NCI-H526 treated with DMSO at 0.1 percent for 48 hours (cell line): ENCODE measurements at regions not wholly inside any gene's neighbourhood (a gene's known extent, or its start where the extent isn't known, plus 50 kb on each side); places are given as distances from the start of the nearest gene placed in this dataset.
"Not testable (repeated sequence)": the region's sequence is repeated elsewhere in the genome, so short reads cannot be mapped to it uniquely, and the experiment has no call there.

Experiments
- DNase-seq: peaks from one replicate; lab custom pipeline; 2025; lab: John Stamatoyannopoulos, UW

- no peak for DNase-seq
Observed at GRCh38 chr10:2340831-2341647, 603.7 kb upstream of the ADARB2 start.

- DNase-seq = no peak
Observed at GRCh38 chr10:2335626-2336025, 598.3 kb upstream of the ADARB2 start.

- no peak for DNase-seq
Observed at GRCh38 chr10:2334575-2334974, 597.2 kb upstream of the ADARB2 start.

DNA sequence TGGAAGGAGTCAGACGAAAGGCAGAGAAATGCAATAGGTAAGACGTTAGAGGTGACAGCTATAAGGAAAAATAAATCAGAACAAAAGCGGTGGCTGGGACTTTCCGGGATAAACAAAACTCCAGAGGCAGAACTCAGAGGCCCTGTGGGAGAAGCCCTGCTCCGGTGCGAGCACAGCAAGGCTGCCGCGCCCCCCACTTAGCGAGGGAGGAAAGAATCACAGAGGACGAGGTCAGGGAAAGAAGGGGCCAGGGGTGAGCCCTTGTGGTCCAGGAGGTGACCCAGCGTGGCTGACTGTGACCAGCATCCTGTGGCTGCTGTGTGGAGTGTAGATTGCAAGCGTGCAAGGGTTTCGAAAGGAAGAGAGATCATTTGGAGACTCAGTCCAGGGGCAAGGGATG is 591.8 kb upstream of the ADARB2 start:
- no peak for DNase-seq

- no peak for DNase-seq
Observed at GRCh38 chr10:2326411-2326810, 589.1 kb upstream of the ADARB2 start.

GRCh38 chr10:2315045-2315485 is 577.7 kb upstream of the ADARB2 start:
- not testable (repeated sequence) for DNase-seq

- DNase-seq = no peak
Observed at GRCh38 chr10:2306081-2306480, 568.8 kb upstream of the ADARB2 start.

GRCh38 chr10:2303169-2303568 is 565.8 kb upstream of the ADARB2 start:
- DNase-seq = no peak

DNA sequence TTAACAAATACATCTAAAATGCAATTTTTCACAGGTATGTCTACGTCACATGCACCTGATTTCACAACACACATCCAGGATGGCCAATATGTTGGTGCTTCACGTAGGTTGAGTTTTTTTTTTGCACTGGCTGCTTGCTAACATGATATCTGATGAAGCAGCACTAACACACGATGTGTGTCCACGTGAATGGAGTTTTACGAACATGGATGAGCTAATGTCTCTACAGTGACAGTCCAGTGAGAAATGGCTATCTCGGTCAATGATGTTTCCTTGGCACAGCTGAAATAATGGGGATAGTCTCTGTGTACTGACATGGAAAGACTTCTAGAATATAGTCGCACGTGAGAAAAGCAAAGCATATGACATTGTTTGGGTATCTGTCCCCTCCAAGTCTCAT is 563.9 kb upstream of the ADARB2 start:
- no peak for DNase-seq

DNA sequence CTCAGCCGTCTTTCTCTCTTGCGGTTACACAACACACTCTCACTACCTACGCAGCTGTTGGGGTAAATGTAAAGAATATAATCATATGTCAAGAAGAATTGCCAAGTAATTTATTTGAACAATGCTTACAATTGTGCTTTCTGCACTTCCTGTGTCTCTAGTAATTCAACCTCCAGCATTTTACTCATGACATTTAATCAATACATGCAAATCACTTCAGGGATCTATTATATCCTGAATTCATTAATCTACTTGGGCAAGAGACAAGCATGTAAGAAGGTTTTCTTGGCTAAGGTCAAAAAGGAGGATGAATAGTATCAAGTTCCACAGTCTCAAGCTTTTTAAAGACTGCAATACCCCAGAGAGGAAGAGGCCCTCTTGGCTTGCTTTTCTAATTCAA is 562.9 kb upstream of the ADARB2 start:
- no peak for DNase-seq

GRCh38 chr10:2296179-2296891 is 559.0 kb upstream of the ADARB2 start:
- no peak for DNase-seq

DNA sequence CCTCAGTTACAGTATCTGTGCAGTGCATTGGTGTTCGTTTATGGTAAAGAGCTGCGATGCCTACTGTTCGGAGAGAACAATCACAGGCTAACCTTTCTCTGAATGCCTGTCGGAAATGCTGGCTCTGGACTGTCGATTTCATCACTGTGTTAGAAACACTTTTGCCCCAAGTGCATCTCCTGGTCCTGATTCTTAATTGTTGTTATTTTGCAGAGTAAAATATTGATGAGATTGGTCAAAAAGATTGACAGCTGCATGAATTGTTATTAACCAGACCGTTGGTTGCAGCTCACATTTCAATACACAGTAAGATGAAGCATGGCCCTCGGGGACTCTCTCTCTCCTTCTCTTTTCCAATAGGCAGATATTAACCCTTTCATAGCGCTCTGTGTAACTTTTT is 557.4 kb upstream of the ADARB2 start:
- DNase-seq = no peak

DNA sequence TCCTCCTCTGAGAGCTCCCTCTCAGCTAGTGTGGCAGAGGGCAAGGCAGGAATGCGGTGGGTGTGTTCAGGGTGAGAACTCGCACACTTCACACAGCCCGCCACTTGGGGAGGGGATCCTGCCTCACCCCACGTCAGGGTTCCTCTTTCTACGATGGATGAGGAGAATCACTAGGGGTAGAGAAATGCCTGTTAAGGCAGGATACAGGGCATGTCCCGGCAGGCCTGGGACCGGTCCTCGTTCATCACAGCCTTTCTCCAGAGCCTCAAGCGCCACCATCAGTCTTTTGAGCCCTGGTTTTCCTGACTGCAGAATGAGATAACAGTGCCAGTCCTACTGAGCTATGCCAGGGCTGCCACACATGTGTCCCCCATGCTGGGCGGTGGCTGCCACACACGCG is 546.7 kb upstream of the ADARB2 start:
- no peak for DNase-seq

DNA sequence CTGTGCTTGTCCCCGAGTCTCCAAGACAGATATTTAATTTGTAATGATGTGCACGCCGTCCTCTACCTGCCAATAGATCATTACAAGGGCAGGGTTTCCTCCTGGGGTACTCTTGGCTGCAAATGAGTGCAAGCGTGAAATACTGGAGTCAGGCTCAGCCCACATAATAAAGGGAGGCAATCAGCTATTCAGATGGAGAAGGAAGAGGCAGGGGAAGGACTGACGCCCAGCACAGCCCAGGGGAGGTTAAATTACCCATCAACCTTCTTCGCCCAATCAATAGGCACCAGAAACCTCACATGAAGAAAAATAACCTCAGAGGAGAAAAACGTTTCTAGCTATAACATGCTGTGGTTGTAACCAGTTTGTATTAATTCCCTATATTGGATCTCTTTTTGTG is 544.9 kb upstream of the ADARB2 start:
- DNase-seq = no peak

GRCh38 chr10:2280713-2281300 is 543.5 kb upstream of the ADARB2 start:
- DNase-seq = no peak

DNA sequence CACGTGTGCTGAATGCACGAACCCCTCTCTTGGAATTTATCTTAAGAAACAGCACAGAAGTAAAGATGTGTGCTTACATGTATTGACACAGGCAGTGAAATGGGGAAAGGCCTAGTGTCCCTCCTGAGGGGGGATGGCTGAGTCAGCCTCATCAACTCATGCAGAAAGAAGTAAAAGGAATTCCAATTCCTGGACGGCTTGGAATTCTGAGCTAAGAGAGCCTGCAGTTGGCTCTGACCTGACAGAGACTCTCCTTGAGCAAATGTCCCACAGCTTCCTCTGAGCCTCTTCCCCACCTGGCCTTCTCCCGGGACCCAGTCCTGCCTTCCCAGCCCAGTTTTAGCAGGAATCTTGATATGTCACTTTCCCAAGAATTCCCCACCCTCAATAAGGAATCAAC is 542.4 kb upstream of the ADARB2 start:
- no peak for DNase-seq

DNA sequence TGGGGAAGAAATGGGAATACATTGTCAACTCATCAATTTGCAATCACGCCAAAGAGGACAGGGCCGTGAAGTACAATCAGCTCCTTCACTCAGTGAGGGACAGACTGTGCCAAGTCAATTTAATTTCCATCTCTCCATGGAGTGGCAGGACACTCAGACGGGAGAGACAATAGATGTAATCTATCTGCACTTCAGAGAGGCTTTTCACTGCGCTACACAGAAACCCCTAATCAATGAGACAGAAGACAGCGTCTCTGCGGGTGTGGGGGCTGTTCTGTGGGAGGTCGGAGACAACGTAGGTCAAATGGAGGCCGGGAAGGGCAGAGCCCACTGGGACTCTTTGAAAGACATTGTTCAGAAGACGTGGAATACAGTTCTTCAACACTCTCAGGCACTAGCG is 541.0 kb upstream of the ADARB2 start:
- no peak for DNase-seq

DNA sequence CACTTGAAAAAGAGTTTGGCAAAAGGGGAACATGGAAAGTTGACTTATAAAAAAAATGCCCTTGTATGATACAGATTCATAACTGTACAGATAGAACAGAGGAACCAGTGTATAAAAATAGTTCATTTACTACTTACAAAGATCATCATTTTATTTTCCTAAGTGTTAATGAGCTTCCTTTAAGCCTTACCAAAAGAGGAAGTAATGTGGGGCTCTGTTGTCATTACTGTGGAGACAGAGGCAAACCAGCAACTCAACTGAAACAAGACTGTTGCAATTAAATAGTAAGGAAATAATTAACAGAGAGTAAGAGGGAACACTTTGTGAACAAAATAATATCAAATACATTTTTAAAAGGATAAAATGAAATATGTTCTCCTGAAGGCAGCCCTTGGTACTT is 526.2 kb upstream of the ADARB2 start:
- DNase-seq = no peak

- no peak for DNase-seq
Observed at GRCh38 chr10:2262878-2263277, 525.6 kb upstream of the ADARB2 start.

- DNase-seq = no peak
Observed at GRCh38 chr10:2262333-2262732, 525.0 kb upstream of the ADARB2 start.

DNA sequence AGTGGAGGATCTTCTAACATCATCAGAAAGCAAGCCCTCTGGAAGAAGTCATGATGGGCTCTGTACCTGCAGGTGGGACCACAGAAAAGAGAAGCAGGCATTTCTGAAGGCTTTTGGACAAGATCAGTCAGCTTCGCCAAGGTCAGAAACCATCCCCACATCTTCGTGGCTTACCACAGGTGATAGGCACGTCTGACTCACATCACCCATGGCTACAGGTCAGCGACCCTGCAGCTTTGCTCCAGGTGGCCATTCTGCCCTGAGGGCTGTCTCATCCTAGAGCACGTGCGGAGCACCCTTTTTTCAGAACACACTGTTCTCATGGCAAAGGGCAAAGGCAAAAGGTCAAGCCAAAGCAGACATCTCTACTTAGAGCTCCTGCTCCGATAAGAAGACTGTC is 518.9 kb upstream of the ADARB2 start:
- no peak for DNase-seq

DNA sequence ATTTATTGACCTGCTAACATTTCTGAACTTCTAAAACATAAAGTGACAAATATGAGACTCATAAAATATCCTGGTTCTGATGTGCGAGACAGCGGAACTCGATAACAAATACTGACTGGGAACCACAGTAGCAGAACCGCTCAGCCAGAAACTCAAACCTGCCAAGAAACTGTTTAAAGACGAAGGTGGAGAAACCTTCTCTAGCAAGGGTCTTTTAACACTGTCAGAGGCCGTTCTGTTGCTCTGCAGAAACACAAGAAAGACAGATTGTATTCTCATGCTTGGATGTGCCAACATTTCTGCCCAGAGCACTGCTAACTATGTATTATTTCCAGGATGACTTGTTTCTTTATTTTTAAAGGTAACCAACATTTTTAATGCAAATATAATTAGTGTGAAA is 514.8 kb upstream of the ADARB2 start:
- DNase-seq = no peak

- DNase-seq = no peak
Observed at GRCh38 chr10:2251631-2252030, 514.3 kb upstream of the ADARB2 start.
